ENCODE measurements at regions not wholly inside any gene's neighbourhood (a gene's known extent, or its start where the extent isn't known, plus 50 kb on each side); places are given as distances from the start of the nearest gene placed in this dataset.

DNA sequence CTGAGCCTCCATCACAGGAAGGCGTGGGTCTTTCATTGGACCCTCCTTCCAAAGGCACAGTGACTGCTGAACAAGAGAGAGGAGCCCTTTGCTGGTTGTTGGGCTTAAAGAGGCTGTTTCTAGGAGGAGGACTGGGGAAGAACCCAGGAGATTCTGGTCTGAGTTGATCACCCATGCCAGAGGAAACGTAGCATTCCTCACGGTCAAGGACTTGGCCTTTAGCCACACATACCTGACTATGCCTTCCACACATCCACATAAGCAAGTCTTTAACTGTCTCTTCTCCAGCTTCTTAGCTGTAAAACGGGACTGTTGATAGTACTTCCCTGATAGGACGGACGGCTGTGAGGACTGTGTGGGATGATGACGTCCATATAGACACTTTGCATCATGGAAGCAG, 149.8 kb upstream of the IRX3 start:
- no peak for FAIRE-seq

DNA sequence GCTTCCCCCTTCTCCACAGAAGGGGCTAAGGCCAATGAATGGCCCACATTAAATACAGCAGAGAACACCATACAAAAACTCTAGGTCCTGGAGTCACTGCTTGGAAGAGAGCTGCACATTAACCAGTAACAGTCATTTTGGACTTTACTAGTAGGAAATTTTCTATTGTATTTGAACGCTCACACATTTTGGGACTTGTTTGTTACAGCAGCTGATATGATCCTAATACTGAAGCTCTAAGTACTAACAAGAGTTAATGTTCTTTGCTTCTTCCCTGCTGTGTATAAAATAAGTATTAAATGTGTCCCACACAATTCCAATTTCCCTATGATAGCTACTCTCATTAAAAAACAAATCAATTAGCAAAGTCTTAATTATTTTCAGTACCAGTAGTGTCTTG, 148.3 kb upstream of the IRX3 start:
- FAIRE-seq: no peak

DNA sequence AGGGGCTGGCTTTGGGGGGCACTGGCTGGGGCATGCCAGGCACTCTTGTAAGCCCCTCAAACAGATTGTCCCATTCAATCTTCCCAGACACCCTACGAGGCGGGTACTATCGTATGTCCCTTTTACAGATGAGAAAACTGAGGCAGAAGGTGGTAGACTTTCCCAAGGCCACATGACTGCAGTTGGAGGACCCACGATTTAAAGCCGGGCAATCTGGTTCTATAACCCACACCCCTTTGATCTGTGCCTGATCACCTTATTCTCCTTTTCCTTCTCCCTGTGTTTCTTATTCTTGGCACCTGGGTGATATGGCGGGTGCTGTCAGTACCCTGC, 146.3 kb upstream of the IRX3 start:
- no peak for FAIRE-seq

DNA sequence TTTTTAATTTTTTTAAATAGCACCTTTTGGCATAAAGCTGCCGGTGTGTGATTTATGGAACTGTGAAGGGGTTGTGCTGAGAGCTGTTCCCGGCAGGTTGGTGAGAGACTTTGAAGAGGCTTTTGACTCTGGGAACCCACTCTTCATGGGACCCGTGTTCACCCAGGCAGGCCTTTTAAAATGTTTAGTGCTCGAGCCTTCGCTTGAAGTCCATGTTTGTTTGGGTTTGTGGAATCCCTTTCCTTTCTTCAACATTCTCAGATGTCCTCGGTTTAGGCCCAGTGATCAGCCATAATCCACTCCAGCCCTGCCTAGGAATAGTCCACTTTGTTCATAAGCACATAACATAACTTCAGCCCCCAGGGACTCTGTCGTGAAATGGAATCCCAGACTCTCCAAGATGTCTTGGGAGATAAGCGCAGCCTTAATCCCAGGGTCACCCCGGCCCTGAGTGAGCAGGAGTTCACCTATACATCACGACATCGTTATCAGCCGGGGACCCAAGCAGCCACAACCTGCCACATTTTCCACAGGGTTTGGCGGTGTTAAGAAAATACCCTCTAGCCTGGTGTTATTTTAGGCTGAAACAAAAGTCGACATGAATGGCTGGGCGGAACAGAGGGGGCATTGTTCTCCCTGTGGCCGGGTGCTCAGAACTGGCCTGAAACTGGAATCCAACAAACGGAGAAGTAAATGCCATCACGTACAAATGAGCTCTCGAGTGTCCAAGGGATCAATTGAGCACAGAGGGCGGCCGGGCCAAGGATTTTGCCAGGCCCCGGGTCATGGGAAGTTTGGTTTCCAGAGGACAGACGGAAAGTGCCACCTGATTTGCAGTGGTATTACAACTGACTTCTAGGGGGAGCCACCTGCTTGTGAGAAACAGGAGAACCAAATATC, 145.7 kb upstream of the IRX3 start:
- FAIRE-seq: no peak

DNA sequence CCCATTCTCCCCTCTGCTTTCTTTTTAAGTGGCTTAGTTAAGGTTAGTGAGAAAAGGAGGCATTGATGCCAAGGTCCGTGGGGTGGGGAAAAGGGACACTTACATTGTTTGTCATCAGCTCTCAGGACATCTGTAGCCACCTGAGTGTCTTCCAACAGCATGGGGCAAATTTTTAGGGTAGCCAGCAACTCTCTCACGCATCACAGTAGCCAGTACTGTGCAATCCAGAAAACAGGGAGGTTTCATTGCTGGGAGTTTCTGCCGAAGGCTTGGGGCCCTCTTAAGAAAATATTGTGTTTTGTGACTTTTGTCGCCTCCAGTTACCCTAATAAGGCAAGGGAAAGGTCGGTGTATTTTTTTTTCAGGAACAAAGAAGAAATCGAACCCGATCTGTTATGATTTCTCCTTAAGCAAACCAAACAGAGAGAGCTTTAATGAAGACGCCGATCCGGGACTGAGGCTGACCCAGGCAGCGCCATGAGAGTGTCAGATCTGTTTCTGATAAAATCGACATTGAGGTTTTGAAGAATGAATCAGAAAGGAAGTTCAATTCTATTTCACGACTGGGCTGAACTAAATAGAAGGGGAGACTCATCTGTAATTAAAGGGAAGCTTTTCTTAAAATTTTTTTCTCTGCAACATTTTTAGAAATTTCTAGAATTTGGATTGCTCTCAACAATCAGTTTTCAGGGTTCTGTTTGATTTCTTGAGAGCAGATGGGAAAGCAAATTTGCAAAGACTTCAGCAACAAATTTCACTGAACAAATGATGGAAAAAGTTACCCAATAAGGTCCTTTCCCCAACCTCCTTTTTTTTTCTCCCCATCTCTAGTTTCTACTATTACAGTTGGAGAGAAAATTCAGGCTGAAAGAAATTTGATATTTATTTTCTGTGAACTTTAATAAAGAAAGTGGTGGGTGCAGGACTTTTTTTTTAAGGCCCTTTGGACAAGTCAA, 144.7 kb upstream of the IRX3 start:
- FAIRE-seq: no peak

DNA sequence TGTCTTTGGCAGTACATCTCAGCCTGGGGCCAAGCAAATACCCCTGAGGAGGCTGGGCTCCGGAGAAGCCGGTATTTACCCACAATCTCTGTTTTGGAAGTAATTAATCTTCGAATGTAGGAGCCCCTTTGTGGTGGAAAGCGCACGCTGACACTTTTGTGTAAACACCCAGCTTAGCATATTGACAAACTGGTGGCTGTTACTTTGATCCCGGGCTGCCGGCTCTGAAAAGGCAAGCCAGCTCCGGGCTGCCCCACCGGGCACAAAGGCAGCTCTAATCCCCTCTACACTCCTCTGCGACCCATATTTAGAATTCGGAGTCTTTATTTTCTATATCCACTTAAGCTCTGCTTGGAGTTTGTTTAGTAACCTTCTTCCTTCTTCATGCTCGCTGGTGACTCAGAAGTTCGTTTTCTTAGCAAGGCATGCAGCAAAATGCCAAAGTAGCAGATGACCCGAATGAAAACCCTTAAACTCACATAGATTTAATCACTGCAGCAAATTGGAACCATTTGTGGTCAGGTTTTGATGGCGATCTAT, 144.0 kb upstream of the IRX3 start:
- no peak for FAIRE-seq

DNA sequence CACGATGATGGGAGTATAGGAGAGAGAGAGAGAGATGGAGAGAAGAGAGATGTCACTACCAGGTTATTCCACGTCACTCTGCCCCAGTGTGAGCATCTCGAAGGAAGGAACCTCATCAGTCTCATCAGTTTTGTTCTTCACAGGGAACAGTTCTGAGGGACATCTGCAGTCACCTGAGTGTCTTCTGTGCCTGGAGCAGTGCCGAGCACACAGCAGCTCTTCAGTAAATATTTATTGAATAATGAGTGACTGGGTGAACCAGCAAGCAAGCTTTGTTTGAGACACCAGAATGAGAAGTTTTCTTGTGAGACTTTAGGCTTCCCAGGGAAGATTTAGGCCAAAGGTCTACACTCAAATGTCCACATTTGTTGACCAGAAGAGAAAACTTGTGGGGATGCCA, 142.4 kb upstream of the IRX3 start:
- FAIRE-seq: no peak

DNA sequence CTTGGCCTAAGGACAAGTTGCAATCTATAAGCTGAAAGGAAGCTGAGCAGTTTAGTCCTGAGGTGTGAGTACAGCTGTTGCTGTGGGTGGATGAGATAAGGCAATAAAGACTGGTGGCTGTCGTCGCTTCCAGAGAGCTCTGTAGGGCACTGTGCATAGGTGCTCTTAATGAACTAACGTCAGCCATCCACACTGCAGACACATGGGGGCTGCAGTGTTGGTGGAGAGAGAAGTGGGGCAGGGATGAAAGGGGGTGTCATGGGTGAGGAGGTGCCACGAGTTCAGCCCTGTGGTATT, 139.9 kb upstream of the IRX3 start:
- FAIRE-seq: no peak

DNA sequence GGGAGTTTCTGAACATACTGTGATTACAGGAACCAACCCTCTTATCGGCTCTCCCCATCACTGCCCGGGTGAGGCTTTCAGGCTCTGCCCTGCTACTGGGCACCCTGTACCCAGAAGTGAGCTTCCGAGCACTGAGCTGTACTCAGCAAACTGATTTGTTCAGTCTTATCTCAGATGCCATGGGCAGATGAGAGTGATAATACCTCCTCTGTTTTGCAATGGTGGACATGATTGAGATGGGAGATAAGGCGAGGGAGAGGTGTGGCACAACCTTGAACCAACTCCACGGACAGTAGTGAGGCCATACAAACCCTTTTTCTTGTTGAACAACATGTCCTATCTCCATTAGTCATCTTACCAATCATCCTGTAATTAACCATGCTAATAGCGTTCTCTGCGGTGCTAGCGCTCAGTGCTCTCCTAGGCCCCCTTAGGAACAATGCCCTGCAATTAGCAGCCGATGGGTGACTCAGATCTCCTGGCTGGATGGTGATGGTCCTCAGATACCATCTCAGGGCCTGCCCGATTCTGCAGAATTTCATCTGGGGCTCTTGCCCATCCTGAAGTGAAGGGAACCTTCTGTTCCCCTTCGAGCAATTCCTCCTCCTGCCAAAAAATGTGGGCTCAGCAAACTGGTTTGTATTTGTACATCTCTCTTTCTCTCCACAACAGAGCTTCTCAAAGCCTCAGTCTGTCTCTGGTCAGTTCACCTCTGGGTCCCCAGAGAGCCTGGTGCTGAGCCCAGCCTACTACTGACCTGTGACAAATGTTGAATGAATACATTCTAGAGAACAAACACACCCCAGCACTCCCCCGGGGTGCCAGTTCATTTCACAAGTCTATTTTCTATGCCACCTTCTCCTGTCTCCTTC, 139.3 kb upstream of the IRX3 start:
- FAIRE-seq: no peak

DNA sequence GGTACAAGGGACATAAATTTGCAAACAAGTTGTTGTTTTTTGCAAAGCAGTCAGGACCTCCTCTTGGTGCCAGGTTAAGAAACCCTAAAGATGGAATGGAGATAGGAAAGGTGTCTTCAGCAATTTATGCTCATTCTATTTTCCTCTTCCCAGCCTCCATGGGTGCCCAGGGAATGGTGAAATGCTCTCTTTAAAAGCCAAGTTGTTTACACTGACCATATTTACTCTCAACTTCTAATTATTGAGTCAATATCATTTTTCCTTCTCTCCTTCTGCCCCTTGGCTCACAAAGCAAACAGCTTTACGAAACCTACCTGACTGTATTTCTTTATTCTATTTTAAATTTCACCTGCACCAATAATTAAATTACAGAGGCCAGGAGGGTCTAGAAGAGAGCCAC, 138.5 kb upstream of the IRX3 start:
- FAIRE-seq: no peak

DNA sequence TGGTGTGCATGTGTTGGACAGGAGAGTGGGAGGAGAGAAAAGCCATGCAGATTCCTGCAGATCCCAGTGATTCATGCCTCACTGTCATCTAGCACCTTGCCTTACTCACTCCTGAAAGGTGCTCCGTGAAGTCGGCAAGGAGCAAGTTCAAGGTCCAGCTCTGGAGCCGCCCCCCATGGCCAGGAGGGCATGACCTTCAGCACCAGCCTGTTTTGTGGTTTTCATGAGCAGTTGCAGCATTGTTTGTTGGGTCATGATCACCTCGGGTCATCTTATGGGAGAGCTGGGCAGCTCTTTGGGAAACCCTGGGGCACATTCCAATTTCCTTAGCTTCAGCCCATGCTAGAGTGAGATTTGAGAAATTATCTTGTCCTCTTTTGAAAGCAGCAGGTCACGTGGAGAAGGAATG, 137.5 kb upstream of the IRX3 start:
- FAIRE-seq: no peak

DNA sequence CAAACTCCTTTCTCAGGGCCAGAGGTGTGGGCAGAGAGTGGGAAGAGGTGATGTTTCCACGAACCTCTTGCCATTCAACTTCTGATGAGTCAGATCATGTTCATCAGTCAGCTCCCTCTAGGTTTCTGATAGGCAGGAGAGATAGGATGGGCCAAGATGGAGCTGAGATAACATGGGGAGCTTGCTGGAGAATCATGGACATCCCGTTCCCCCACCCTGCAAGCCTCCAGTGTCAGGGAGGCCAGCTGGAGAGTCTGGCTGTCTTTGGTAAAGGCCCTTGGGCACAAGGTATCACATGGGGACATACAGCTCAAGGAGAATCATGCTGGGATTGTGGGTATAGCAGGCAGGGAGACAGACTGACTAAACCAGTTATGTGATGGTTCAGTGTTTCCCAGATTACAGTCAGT, 136.0 kb upstream of the IRX3 start:
- FAIRE-seq: no peak

DNA sequence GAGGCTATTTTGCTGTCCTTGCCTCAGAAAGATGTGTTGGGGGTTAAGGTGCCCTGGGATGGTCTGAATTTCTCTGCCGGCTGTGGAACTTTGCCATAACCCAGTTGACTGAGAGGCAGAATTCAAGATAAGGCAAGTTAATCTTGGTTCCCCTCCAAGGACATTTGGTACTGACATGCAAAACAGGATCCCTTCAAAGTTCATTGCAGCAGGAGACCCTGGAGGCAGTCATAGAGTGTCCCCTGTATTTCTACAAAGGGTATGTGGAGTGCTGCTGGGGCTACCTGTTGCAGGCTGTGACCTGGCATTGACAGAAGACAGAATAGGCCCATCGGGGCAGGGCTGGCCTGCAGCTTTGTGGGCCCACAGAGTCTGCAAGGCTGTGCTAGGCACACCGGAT, 135.6 kb upstream of the IRX3 start:
- no peak for FAIRE-seq

DNA sequence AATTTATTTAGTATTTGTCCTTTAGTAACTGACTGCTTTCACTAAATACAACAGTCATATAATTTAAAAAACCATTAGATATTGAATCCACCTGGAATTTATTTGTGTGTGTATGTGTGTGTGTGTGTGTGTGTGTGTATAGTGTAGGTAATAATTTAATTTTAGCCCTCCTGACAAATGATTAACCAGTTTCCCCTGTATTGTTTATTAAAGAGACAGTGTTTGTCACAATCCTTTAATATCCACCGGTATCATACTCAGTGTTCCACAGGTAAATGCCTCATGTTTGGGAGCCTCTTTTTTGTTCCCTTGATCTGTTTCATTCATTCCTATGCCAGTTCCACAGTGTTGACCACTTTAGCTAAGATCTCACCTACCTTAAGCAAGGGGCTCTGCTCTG, 134.6 kb upstream of the IRX3 start:
- FAIRE-seq: no peak

DNA sequence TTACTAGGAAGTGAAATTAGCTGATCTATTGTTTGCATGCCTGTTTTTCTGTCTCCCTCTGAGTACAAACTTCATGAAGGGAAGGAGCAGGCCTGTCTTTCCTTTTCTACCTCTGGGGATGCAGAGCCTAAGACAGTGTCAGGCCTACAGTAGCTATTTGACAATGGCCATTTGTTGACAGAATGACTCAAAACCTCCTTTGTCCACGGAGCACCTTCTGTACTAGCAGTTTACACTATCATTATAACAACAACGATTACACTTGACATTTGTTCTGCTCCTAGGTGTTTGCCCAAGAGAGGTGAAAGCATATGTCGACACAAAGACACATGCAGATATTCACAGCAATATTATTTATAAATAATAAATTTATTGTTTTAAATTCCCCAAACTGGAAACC, 132.3 kb upstream of the IRX3 start:
- FAIRE-seq: no peak

DNA sequence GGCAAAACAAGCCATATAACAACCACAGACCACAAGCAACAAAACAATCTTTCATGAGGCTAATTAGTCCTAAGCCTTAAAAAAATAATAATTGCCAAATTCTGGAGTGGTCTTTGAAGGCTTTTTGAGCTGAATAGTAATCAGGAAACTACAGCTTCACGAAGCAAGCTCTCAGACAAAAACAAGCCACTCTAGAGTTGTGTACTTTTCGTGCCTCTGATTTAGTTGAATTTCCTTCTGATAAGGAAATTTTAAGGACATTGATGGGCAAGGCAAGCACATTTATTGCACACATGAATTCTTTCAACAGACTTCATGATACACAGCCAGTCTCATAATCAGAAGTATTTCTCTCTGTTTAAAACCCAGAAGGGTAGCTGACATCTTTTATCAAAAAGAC, 130.8 kb upstream of the IRX3 start:
- FAIRE-seq: no peak

DNA sequence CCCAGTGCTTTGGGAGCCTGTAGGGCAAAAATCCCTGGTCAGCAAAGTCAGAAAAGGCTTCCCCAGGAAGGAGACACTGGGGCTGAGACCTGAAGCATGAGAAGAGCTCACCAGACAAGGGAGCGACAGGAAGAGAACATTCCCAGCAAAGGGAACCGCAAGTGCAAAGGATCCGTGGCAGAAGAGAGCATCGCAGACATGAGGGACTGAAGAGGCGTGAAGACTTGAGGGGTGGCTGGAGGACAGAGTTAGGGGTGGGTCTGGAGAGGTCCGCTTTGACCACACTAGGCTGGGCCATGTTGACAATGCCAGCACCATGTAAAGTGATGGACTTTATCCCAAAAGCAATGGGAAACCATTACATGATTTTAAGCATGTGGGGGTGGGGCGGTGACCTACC, 128.1 kb upstream of the IRX3 start:
- FAIRE-seq: no peak

DNA sequence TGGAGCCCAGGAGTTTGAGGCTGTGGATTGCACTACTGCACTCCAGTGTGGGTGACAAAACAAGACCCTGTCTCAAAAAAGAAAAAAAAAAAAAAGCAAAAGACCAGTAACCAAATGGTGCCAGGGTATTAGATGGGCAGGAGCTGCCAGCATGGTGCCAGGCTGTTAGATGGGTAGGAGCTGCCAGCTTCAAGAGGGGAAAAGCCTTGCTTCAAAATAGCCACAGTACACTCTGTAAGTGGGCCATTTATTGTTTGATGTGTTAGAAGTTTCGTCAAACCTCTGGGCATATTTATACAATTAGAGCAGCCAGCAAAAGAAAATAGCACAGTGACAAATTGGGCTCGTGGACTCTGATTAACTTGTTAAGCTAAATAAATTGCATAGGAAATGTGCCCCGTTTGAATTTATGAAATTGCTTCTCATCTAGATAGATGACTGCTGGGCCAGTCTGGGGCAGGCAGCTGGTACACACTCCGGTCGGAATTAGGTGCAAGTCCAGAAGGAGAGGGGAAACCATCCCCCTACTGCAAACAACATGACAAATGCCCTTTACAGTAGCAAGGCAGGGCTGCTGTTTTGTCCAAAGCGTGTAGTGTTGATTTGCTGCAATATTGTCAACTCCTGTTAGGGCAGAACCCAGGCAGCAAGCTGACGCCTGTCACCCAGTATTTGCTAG, 126.3 kb upstream of the IRX3 start:
- FAIRE-seq: no peak

DNA sequence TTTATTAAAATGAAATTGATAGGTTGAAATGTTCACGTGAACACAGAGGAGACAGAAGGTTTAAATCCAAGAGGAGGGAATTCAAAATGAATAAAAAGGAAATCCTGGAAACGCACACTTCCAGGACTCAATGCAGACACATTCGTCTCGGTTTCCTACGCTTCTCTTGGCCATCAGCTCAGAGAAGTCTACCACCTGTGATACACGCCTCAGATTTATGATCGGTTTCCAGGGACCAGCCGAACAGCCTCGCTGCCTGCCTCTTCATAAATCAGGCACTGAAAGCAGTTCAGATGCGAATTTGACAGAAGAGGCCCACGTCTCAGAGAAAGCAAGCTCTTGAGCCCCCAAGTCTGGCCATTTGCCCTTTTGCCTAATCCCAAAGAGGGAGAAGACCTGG, 125.5 kb upstream of the IRX3 start:
- FAIRE-seq: no peak

DNA sequence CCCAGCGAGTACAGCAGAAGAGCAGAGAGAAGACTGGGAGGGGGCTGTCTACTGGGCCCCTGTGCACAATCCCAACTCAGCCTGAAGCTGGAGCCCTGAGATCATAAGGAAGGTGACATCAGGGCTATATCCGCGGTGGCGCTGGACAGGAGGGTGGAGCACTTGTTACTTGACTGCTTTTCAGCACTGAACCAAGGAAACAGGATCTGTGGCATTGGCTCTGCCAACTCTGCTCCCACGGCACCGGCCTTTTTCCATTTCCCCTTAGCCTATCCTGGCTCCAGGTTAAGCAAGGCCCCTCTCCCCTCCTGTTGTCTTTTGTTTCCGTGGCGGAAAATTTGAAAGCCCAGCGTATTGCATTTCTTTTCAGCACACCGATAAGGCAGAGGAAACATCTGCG, 125.0 kb upstream of the IRX3 start:
- no peak for FAIRE-seq

DNA sequence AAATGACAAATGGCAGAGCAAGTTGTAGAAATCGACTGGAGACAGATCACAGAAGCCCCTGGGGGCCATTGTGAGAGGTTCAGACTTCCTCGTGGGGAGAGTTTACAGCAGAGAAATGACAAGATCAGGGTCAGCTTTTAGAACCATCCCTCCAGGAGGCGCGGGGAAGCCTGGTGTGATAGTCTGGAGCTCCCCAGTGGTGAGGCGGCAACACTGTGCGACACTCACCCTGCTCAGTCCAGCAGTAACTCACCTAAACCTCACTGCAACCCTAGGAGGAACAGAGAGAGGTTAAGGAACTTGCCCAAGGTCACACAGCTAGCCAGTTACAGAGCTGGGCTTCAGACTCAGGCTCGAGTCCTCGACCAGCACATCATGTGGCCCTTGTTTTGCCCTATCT, 123.4 kb upstream of the IRX3 start:
- FAIRE-seq: no peak

DNA sequence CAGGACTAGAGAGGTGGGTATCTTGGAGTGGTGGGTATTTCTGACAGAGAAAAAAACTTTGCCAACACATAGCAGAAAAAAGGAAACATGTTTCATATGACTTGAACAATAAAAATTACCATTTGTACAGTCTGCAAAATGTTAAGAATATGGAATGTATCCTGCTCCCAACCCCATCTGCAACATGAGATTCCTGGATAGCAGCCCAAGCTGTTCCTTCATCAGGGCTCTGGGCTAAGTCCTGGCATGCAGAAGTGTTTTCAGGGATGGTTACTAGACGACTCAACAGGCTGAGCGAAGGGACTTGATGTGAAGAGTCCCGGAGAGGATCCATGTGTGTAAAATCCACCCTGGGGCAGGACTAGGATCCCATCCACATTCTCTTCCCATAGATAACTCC, 121.0 kb upstream of the IRX3 start:
- no peak for FAIRE-seq

All from colon (tissue), 2 donors.